GM12891 (cell line): ENCODE measurements at regions not wholly inside any gene's neighbourhood (a gene's known extent, or its start where the extent isn't known, plus 50 kb on each side); places are given as distances from the start of the nearest gene placed in this dataset.

ENCODE experiments used
- DNase-seq: peaks from one replicate; pipeline ENCODE4 v3.0.0; 2011; ENCODE audit warnings: low spot score; ENCODE audit not compliant: insufficient read length
- FAIRE-seq: peaks from 2 replicates; lab custom pipeline; 2011; peaks lifted over from hg19 to GRCh38; lab: Jason Lieb, UNC
- PAX5 ChIP-seq: IDR thresholded peaks from 2 replicates; pipeline ENCODE4 v1.6.1; 2011; ENCODE audit warnings: low read length, moderate library complexity, mild to moderate bottlenecking; ENCODE audit not compliant: insufficient read depth, severe bottlenecking
- POLR2A ChIP-seq: IDR thresholded peaks from 2 replicates; pipeline ENCODE4 v1.6.1; 2011; ENCODE audit warnings: low read depth, low read length, control low read depth
- POLR2AphosphoS5 ChIP-seq: IDR thresholded peaks from 2 replicates; pipeline ENCODE4 v1.6.1; 2011; ENCODE audit warnings: low read depth, low read length, control low read depth
- POU2F2 ChIP-seq: IDR thresholded peaks from 2 replicates; pipeline ENCODE4 v1.6.1; 2011; ENCODE audit warnings: low read depth, mild to moderate bottlenecking, control low read depth, low read length, moderate library complexity
- SPI1 ChIP-seq: IDR thresholded peaks from 2 replicates; pipeline ENCODE4 v1.6.1; 2011; ENCODE audit warnings: low read depth, low read length, control low read depth
- TAF1 ChIP-seq: IDR thresholded peaks from 2 replicates; pipeline ENCODE4 v1.6.1; 2011; ENCODE audit warnings: low read depth, low read length, control low read depth

- no peak for FAIRE-seq
- DNase-seq = no peak
- TF ChIP-seq POU2F2 (no peak), POLR2AphosphoS5 (no peak), TAF1 (no peak), PAX5 (no peak), POLR2A (no peak), SPI1 (no peak)
Measured at GRCh38 chr6:47111685-47112084, 69.6 kb upstream of the ADGRF1 start.

- no peak for FAIRE-seq
- DNase-seq = no peak
- TF ChIP-seq PAX5 (no peak), POLR2AphosphoS5 (no peak), POLR2A (no peak), TAF1 (no peak)
Measured at GRCh38 chr6:47109281-47109680, 67.1 kb upstream of the ADGRF1 start.

DNA sequence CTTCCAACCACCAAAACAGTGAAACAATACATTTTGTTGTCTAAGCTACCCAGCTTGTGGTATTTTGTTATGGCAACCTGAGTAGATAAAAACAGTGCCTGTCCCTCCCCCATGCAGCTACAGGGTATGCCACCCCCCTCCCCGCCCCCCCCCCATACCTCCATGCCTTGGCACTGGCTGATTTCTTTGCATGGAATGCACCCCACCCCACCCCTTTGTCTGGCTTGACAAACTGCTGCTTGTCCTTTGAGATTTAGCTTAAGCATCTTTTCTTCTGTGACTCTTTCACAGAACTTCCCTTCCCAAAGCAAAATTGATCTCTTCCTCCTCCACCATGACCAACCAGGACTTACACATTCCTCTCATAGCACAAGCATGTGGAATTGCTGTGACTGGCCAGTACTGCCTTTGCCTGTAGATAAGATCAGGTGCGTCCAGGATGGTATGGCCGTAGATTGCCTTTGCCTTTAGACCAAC lies 64.6 kb upstream of the ADGRF1 start:
- FAIRE-seq = no peak

GRCh38 chr6:47106216-47106615 lies 64.1 kb upstream of the ADGRF1 start:
- DNase-seq (no peak), FAIRE-seq (no peak)
- no peak for TF ChIP-seq PAX5

More for the DNA sequence above, 64.6 kb upstream of the ADGRF1 start:
- DNase-seq = no peak
- TF ChIP-seq POLR2A = no peak

GRCh38 chr6:47105469-47106178 lies 63.5 kb upstream of the ADGRF1 start:
- TF ChIP-seq TAF1 = no peak
- no peak for TF ChIP-seq POLR2AphosphoS5
- no peak for TF ChIP-seq PAX5
- TF ChIP-seq SPI1 = no peak
- no peak for TF ChIP-seq POU2F2
- TF ChIP-seq POLR2A = no peak
- no peak for FAIRE-seq
- DNase-seq = no peak

DNA sequence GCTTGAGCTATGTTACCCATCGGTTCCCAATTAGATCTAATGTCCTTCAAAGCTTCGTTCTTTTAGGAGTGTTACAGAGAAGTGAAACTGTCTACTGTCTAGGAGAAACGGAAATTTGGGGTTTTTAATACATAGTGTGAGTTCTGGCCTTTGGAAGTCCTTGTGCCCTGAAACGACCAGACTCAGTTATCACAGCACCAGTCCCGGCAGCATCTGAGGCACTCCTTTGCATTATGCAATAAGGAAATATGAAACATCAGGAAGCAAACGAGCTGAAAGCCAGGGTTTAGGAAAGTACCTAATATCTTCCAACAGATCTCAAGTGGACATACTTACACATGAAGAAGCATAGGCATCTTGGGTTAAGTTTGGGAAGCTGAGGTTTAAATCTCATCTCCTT lies 61.8 kb upstream of the ADGRF1 start:
- DNase-seq (no peak), FAIRE-seq (no peak)
- TF ChIP-seq PAX5 = no peak
- TF ChIP-seq POLR2AphosphoS5 = no peak
- no peak for TF ChIP-seq POU2F2
- TF ChIP-seq POLR2A = no peak
- no peak for TF ChIP-seq SPI1
- no peak for TF ChIP-seq TAF1

DNA sequence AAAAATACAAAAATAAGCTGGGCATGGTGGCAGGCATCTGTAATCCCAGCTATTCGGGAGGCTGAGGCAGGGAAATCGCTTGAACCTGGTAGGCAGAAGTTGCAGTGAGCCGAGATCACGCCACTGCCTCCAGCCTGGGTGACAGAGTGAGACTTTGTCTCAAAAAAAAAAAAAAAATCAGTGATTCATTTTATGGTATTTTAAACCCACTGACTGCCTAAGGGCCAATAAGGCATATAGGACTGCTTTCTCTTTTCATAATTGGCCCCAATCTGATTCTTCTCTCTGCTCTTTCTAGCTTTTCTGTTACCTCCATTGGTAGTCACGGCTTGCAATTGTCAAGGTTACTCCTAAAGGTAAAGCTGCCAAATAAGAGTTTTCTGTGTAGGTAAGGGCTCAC lies 60.2 kb upstream of the ADGRF1 start:
- TF ChIP-seq TAF1 = no peak
- no peak for TF ChIP-seq POLR2AphosphoS5
- no peak for TF ChIP-seq SPI1
- TF ChIP-seq PAX5 = no peak
- no peak for TF ChIP-seq POLR2A
- TF ChIP-seq POU2F2 = no peak
- FAIRE-seq = no peak
- no peak for DNase-seq

GRCh38 chr6:47098570-47098993 lies 56.5 kb upstream of the ADGRF1 start:
- FAIRE-seq = no peak
- TF ChIP-seq PAX5 = no peak
- no peak for TF ChIP-seq POLR2A
- no peak for TF ChIP-seq SPI1
- TF ChIP-seq TAF1 = no peak
- no peak for TF ChIP-seq POLR2AphosphoS5
- no peak for TF ChIP-seq POU2F2
- no peak for DNase-seq

- TF ChIP-seq POLR2A (no peak), POLR2AphosphoS5 (no peak), POU2F2 (no peak), PAX5 (no peak), SPI1 (no peak; the same call in 1 of the 2 replicates), TAF1 (no peak)
- peak; percentile 43 for FAIRE-seq
- DNase-seq = peak; percentile 30
Measured at GRCh38 chr6:47097092-47097945, 55.2 kb upstream of the ADGRF1 start.

DNA sequence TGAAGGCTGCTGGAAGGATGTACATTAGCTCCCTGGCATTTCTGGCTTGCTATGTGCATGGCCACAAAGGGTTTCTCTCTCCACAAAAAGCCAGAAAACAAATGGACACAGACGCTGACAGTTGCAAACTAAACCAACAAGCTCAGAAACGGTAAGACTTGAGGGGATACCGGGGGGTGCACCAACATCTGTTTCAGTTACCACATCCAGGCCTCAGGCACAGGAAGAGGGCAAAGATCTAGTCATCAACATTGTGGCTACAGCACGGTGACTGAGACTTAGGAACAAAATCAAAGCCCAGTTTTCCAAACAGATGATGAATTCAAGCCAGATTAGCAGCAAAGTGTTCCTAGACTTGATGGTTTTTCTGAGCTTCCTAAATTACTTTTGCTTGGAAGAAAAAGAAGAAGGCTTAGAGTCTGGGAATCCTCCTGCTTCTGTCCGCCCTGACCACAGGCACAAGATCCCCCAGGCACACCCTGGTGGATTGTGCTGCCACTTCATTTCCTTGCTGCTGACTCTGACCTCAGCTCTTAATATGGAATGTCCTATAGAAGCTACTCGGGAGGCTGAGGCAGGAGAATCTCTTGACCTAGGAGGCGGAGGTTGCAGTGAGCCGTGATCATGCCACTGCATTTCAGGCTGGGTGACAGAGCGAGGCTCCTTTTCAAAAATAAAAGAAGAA lies 54.2 kb upstream of the ADGRF1 start:
- FAIRE-seq = no peak
- TF ChIP-seq POLR2A (no peak), SPI1 (no peak), TAF1 (no peak), PAX5 (no peak), POU2F2 (no peak)
- DNase-seq = no peak
